Spleen (tissue), 7 donors: ENCODE measurements at regions not wholly inside any gene's neighbourhood (a gene's known extent, or its start where the extent isn't known, plus 50 kb on each side); places are given as distances from the start of the nearest gene placed in this dataset.

Experiments used
- POLR2A ChIP-seq, 3 donors: fragments of 450-650 bp; IDR thresholded peaks; one replicate each; pipeline ENCODE4 v1.5.1; 2017; ENCODE audit warnings: antibody characterized with exemption in 3 of 3, mild to moderate bottlenecking in 1 of 3
- POLR2AphosphoS5 ChIP-seq, 3 donors: sonication (generic); formaldehyde crosslinking; IDR thresholded peaks; one replicate each; pipeline ENCODE4 v1.5.1; 2017; ENCODE audit warnings: antibody characterized with exemption in 3 of 3
- TF ChIP-seq, protein P1 (sequence below), 11 experiments: fragments of 200-600 bp in 7 of 11; fragments of 450-650 bp in 4 of 11; sonication (generic) in 4 of 11; IDR thresholded peaks in 8 of 11; conservative IDR thresholded peaks in 3 of 11; 1 replicate in 7 of 11; 2 replicates in 4 of 11; pipeline versions ENCODE4 v1.4.0 to v1.8.0; 2016 to 2021; ENCODE audit warnings: antibody characterized with exemption in 11 of 11, inconsistent platforms in 4 of 11, mild to moderate bottlenecking in 1 of 11
- donor health status: DM: no; HTN: no; CAD: no; lungs with moderate emphysema.
- donor health status: DM: no; HTN: no; CAD: no.
- donor health status: DM: no; HTN: no; CAD: no.

DNA sequence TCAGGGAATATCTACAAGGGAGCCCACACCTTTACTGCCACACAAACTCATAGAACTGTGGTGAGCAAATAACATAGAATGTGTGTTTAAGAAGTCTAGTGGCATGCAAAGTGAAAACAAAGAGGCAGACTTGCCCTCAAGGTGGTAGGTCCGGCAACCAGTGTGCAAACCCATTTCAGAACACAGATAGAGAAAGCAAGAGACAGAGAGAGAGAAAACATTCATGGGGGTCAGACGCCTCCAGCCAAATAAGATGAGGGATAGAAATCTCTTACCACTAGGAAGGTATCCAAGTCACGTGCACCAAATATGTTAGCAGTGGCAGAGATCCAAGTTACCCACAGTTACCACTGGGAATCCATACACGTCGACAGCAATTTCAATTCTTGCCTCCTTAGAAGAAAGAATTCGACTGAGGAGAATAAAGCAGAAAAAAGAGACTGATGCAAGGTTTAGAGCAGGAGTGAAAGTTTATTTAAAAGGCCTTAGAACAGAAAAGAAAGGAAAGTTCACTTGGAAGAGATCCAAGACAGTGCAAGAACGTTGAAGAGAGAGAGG is 252.8 kb downstream of the NAP1L3 start:
- TF ChIP-seq, protein P1, sequence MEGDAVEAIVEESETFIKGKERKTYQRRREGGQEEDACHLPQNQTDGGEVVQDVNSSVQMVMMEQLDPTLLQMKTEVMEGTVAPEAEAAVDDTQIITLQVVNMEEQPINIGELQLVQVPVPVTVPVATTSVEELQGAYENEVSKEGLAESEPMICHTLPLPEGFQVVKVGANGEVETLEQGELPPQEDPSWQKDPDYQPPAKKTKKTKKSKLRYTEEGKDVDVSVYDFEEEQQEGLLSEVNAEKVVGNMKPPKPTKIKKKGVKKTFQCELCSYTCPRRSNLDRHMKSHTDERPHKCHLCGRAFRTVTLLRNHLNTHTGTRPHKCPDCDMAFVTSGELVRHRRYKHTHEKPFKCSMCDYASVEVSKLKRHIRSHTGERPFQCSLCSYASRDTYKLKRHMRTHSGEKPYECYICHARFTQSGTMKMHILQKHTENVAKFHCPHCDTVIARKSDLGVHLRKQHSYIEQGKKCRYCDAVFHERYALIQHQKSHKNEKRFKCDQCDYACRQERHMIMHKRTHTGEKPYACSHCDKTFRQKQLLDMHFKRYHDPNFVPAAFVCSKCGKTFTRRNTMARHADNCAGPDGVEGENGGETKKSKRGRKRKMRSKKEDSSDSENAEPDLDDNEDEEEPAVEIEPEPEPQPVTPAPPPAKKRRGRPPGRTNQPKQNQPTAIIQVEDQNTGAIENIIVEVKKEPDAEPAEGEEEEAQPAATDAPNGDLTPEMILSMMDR (IDR thresholded peaks at IDR 0.05 in 8 of 11, conservative IDR thresholded peaks at IDR 0.05 in 3 of 11): no peak
- TF ChIP-seq POLR2A (IDR thresholded peaks at IDR 0.05) (no peak), POLR2AphosphoS5 (IDR thresholded peaks at IDR 0.05) (no peak)
